Peyer's patch (tissue), 4 donors: ENCODE measurements at regions not wholly inside any gene's neighbourhood (a gene's known extent, or its start where the extent isn't known, plus 50 kb on each side); places are given as distances from the start of the nearest gene placed in this dataset.

Experiments used
- POLR2A ChIP-seq, 2 donors: fragments of 450-650 bp; IDR thresholded peaks; one replicate each; pipeline ENCODE4 v1.5.1; 2017; ENCODE audit warnings: antibody characterized with exemption in 2 of 2, mild to moderate bottlenecking in 2 of 2, moderate library complexity in 2 of 2
- TF ChIP-seq, protein P1 (sequence below), 6 experiments: fragments of 450-650 bp in 4 of 6; fragments of 200-600 bp in 2 of 6; sonication (generic) in 1 of 6; IDR thresholded peaks; one replicate each; pipeline ENCODE4 v1.5.1; 2017 to 2019; ENCODE audit warnings: antibody characterized with exemption in 6 of 6, mild to moderate bottlenecking in 3 of 6, moderate library complexity in 1 of 6

DNA sequence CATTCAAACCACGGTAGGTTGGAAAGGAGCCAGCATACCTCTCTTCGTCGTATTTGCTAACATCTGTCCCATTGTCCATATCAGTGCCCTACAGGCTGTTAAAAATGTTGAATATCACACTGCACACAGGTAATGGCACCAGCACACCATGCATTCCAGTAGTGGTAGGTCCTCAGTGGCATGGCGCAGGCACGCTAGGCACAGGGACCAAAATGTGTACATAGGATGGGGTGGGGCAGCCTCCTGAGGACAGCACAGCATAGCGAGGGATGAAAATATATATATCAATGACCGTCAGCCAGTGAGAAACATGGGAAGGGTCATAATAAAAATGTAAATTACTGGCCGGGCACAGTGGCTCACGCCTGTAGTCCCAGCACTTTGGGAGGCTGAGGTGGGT, 99.9 kb upstream of the CTBP2 start:
- TF ChIP-seq, protein P1, sequence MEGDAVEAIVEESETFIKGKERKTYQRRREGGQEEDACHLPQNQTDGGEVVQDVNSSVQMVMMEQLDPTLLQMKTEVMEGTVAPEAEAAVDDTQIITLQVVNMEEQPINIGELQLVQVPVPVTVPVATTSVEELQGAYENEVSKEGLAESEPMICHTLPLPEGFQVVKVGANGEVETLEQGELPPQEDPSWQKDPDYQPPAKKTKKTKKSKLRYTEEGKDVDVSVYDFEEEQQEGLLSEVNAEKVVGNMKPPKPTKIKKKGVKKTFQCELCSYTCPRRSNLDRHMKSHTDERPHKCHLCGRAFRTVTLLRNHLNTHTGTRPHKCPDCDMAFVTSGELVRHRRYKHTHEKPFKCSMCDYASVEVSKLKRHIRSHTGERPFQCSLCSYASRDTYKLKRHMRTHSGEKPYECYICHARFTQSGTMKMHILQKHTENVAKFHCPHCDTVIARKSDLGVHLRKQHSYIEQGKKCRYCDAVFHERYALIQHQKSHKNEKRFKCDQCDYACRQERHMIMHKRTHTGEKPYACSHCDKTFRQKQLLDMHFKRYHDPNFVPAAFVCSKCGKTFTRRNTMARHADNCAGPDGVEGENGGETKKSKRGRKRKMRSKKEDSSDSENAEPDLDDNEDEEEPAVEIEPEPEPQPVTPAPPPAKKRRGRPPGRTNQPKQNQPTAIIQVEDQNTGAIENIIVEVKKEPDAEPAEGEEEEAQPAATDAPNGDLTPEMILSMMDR (IDR thresholded peaks at IDR 0.05): no peak
- no peak for TF ChIP-seq POLR2A (IDR thresholded peaks at IDR 0.05)
